SK-N-SH (cell line): ENCODE measurements at regions not wholly inside any gene's neighbourhood (a gene's known extent, or its start where the extent isn't known, plus 50 kb on each side); places are given as distances from the start of the nearest gene placed in this dataset.

ENCODE experiments used
- CTCF ChIA-PET: fragments of 300-600, 350-600 bp; formaldehyde crosslinking; extraction: SDS; loops from one replicate; lab custom pipeline; 2021; lab: Yijun Ruan, JAX
- POLR2A ChIA-PET: fragments of 350-600 bp; sonication (Branson Sonifier 250); formaldehyde crosslinking; extraction: SDS; loops from one replicate; lab custom pipeline; 2020; ENCODE audit warnings: antibody characterized with exemption, inconsistent platforms; lab: Yijun Ruan, JAX
- DNase-seq: peaks from one replicate; pipeline ENCODE4 v3.0.0; 2012
- H2AFZ ChIP-seq: fragments of 200-600 bp; sonication (generic); 2 replicates; pipeline ENCODE4 v1.8.1; 2016; ENCODE audit warnings: antibody characterized with exemption, mild to moderate bottlenecking, low read depth
- H3F3A ChIP-seq: fragments of 200-600 bp; sonication (generic); replicated peaks from 2 replicates; pipeline ENCODE3; 2016; ENCODE audit warnings: antibody characterized with exemption, mild to moderate bottlenecking; ENCODE audit not compliant: insufficient read depth
- H3K27ac ChIP-seq, 2 experiments: fragments of 200-500 bp in 1 of 2; fragments of 200-600 bp in 1 of 2; sonication (Bioruptor generic) in 1 of 2; sonication (generic), shearing (Covaris generic) in 1 of 2; 2 replicates each; pipeline versions ENCODE4 v1.5.1 to v1.6.1; 2014 to 2016; ENCODE audit warnings: low read depth in 2 of 2, inconsistent platforms in 1 of 2, low read length in 1 of 2, mild to moderate bottlenecking in 1 of 2, mixed read lengths in 1 of 2
- H3K27me3 ChIP-seq: fragments of 200-600 bp; sonication (generic), shearing (Covaris generic); 2 replicates; pipeline ENCODE4 v1.6.1; 2016; ENCODE audit warnings: mixed run types; ENCODE audit not compliant: insufficient read depth
- H3K36me3 ChIP-seq, 2 experiments: fragments of 200-500 bp in 1 of 2; fragments of 200-600 bp in 1 of 2; sonication (Bioruptor generic) in 1 of 2; sonication (generic) in 1 of 2; replicated peaks in 1 of 2; 2 replicates each; pipeline versions ENCODE3 to v1.5.1; 2014 to 2016; ENCODE audit warnings: low read length in 1 of 2, mild to moderate bottlenecking in 1 of 2; ENCODE audit not compliant: insufficient read depth in 2 of 2, control insufficient read depth in 1 of 2
- H3K4me1 ChIP-seq, 2 experiments: fragments of 200-500 bp in 1 of 2; fragments of 200-600 bp in 1 of 2; sonication (Bioruptor generic) in 1 of 2; sonication (generic), shearing (Covaris generic) in 1 of 2; 2 replicates each; pipeline versions ENCODE4 v1.5.1 to v1.6.1; 2014 to 2016; ENCODE audit warnings: low read depth in 1 of 2, low read length in 1 of 2, mixed run types in 1 of 2; ENCODE audit not compliant: insufficient read depth in 2 of 2, control insufficient read depth in 1 of 2
- H3K4me2 ChIP-seq: fragments of 200-600 bp; sonication (generic), shearing (Covaris generic); 2 replicates; pipeline ENCODE4 v1.6.1; 2017; ENCODE audit warnings: mixed run types
- H3K4me3 ChIP-seq, 2 experiments: fragments of 200-500 bp in 1 of 2; fragments of 200-600 bp in 1 of 2; sonication (Bioruptor generic) in 1 of 2; sonication (generic), shearing (Covaris generic) in 1 of 2; 2 replicates each; pipeline versions ENCODE4 v1.5.1 to v1.8.1; 2014 to 2016; ENCODE audit warnings: low read depth in 2 of 2, inconsistent platforms in 1 of 2, low read length in 1 of 2, mild to moderate bottlenecking in 1 of 2, mixed read lengths in 1 of 2, moderate library complexity in 1 of 2
- H3K79me2 ChIP-seq: fragments of 200-600 bp; sonication (generic); 2 replicates; pipeline ENCODE4 v1.8.1; 2017; ENCODE audit warnings: mild to moderate bottlenecking; ENCODE audit not compliant: insufficient read depth
- H3K9ac ChIP-seq: fragments of 200-600 bp; sonication (generic); 2 replicates; pipeline ENCODE4 v1.6.1; 2017; ENCODE audit warnings: mixed run types
- H3K9me2 ChIP-seq: fragments of 200-600 bp; sonication (generic); 2 replicates; pipeline ENCODE4 v1.6.1; 2017; ENCODE audit warnings: mixed run types
- H3K9me3 ChIP-seq: fragments of 200-600 bp; sonication (generic); 2 replicates; pipeline ENCODE4 v1.6.1; 2017; ENCODE audit warnings: mixed run types, mild to moderate bottlenecking, moderate library complexity
- H4K20me1 ChIP-seq: fragments of 200-600 bp; sonication (generic); 2 replicates; pipeline ENCODE4 v1.6.1; 2017; ENCODE audit warnings: mild to moderate bottlenecking, mixed run types; ENCODE audit not compliant: insufficient read depth
- EP300 ChIP-seq, 2 experiments: IDR thresholded peaks; 2 replicates each; pipeline versions ENCODE4 v1.4.0 to v1.6.1; 2012; ENCODE audit warnings: borderline replicate concordance in 1 of 2, low read depth in 1 of 2, low read length in 1 of 2
- EZH2phosphoT487 ChIP-seq: fragments of 200-600 bp; sonication (generic); IDR thresholded peaks from 2 replicates; pipeline ENCODE4 v1.6.1; 2017; ENCODE audit warnings: low read depth, mixed run types, mild to moderate bottlenecking, antibody characterized with exemption, moderate library complexity, borderline replicate concordance
- FOSL2 ChIP-seq: IDR thresholded peaks from 2 replicates; pipeline ENCODE4 v1.4.0; 2012; ENCODE audit warnings: low read depth, mild to moderate bottlenecking, moderate library complexity, borderline replicate concordance
- GATA2 ChIP-seq: sonication (generic); formaldehyde crosslinking; IDR thresholded peaks from 2 replicates; pipeline ENCODE4 v1.5.0; 2020; ENCODE audit warnings: mild to moderate bottlenecking, missing genetic modification reagents
- MXI1 ChIP-seq: IDR thresholded peaks from 2 replicates; pipeline ENCODE4 v1.6.1; 2012; ENCODE audit warnings: mild to moderate bottlenecking, low read depth, low read length, improper control_type of control experiment
- NFIC ChIP-seq: IDR thresholded peaks from 2 replicates; pipeline ENCODE4 v1.4.0; 2012; ENCODE audit warnings: borderline replicate concordance
- POLR2AphosphoS5 ChIP-seq: IDR thresholded peaks from 2 replicates; pipeline ENCODE4 v1.6.1; 2012; ENCODE audit warnings: low read depth, low read length
- RCOR1 ChIP-seq: fragments of 150-350 bp; IDR thresholded peaks from 2 replicates; pipeline ENCODE4 v1.6.1; 2017; ENCODE audit warnings: antibody characterized with exemption, low read length
- REST ChIP-seq: IDR thresholded peaks from 2 replicates; pipeline ENCODE4 v1.6.1; 2012; ENCODE audit warnings: mild to moderate bottlenecking, low read depth, low read length, moderate library complexity
- TCF12 ChIP-seq: IDR thresholded peaks from 2 replicates; pipeline ENCODE4 v1.4.0; 2012
- WGBS: methylation state at CpG from one replicate; pipeline ENCODE4 v1.1.6; 2017; ENCODE audit warnings: low lambda C conversion rate; 5-methylcytosine and 5-hydroxymethylcytosine counted together
- TF ChIP-seq, protein P1 (sequence below): IDR thresholded peaks from 2 replicates; pipeline ENCODE4; 2012

DNA sequence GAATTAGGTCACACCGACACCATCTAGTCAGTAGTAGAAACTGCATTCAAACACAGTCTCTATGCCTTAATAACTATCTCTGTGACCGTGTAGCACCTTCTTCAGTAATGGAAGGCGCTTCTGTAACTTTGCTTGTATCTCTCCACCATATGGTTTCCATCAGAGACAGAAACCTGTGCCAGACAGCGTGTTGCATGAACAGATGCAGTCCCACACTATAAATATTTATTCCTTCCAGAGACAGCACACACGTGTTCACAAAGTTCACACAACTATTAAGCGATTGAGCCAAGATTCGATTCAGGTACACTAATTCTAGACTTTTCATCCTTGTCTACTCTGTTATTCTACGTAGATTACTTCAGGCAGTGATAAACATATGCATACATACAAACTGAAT lies 873.9 kb upstream of the MBL2 start:
- TF ChIP-seq RCOR1, result 0 out of 2 replicates have a peak, but pooled peaks have one; percentile 47
- TF ChIP-seq EP300 (IDR thresholded peaks at IDR 0.05; ENCODE audit: borderline replicate concordance in 1 of 2, low read depth in 1 of 2, low read length in 1 of 2), result peak in 1 of 2 experiments; percentile 31; a peak in 1 of 4 replicates
- TF ChIP-seq MXI1, result peak; percentile 52; the same call in 1 of the 2 replicates
- no peak for TF ChIP-seq EZH2phosphoT487
- TF ChIP-seq TCF12, result 0 out of 2 replicates have a peak, but pooled peaks have one; percentile 7
- TF ChIP-seq, all 33 proteins: peak for 4
- Histone ChIP-seq H3K9ac (no peak overlapping the region), H2AFZ (no peak overlapping the region), H3K79me2 (no peaks in the 10 kb centered on the region), H3K9me3 (no peaks in the 10 kb centered on the region), H3K27me3 (no peaks in the 10 kb centered on the region), H3K4me3 (no peak overlapping the region), H3K4me1 (no peaks in the 10 kb centered on the region; a peak in 1 of 4 replicates), H3K27ac (no peak overlapping the region; a peak in 1 of 4 replicates), H3F3A (no peaks in the 10 kb centered on the region), H4K20me1 (no peaks in the 10 kb centered on the region), H3K4me2 (no peak overlapping the region), H3K36me3 (no peaks in the 10 kb centered on the region), H3K9me2 (no peaks in the 10 kb centered on the region)
- WGBS, result 35% methylated on average over 8 of the region's 8 CpGs
- peak; percentile 13 for DNase-seq
- ChIA-PET POLR2A (no interaction called here), CTCF (no interaction called here)

DNA sequence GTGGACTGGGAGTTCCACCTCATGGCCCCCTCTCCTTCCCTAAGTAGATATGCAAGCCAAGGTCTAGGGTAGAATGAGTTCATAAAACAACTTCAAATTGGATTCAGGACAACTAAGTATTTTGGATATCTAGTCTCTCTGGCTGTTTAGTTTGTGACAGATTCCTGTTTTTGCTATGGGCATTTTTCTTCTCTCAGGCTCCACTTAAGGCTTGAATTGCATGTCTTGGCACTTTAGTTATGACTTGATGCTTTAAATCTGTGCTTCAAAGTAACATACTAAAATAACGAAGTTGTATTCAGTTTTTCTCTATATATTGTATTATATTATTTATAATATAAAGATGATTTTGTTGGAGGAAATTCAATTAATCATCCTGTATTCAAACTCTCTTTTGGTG lies 873.4 kb upstream of the MBL2 start:
- Histone ChIP-seq H3K27ac (no peak overlapping the region; a peak in 1 of 4 replicates), H3K36me3 (no peaks in the 10 kb centered on the region), H3K79me2 (no peaks in the 10 kb centered on the region), H2AFZ (no peak overlapping the region), H3K27me3 (no peaks in the 10 kb centered on the region), H3F3A (no peaks in the 10 kb centered on the region), H4K20me1 (no peaks in the 10 kb centered on the region), H3K4me1 (no peaks in the 10 kb centered on the region; a peak in 1 of 4 replicates), H3K9me2 (no peaks in the 10 kb centered on the region), H3K4me2 (no peak overlapping the region), H3K9ac (no peak overlapping the region), H3K4me3 (no peak overlapping the region), H3K9me3 (no peaks in the 10 kb centered on the region)
- WGBS, result 18% methylated on average over 1 of the region's 1 CpG
- TF ChIP-seq NFIC (no peak), FOSL2 (no peak), TCF12 (no peak), MXI1 (no peak), REST (no peak), POLR2AphosphoS5 (no peak), GATA2 (CRISPR knock-in tag) (no peak)
- TF ChIP-seq, protein P1, sequence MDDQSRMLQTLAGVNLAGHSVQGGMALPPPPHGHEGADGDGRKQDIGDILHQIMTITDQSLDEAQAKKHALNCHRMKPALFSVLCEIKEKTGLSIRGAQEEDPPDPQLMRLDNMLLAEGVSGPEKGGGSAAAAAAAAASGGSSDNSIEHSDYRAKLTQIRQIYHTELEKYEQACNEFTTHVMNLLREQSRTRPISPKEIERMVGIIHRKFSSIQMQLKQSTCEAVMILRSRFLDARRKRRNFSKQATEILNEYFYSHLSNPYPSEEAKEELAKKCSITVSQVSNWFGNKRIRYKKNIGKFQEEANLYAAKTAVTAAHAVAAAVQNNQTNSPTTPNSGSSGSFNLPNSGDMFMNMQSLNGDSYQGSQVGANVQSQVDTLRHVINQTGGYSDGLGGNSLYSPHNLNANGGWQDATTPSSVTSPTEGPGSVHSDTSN, result no peak
- ChIA-PET CTCF (no interaction called here), POLR2A (no interaction called here)
- no peak for DNase-seq
